Erythroblast (primary cell): ENCODE measurements at regions not wholly inside any gene's neighbourhood (a gene's known extent, or its start where the extent isn't known, plus 50 kb on each side); places are given as distances from the start of the nearest gene placed in this dataset.
"Not testable (repeated sequence)": the region's sequence is repeated elsewhere in the genome, so short reads cannot be mapped to it uniquely, and the experiment has no call there.

Experiments
- DNase-seq, 2 experiments: peaks; one replicate each; lab custom pipeline; 2025; lab: John Stamatoyannopoulos, UW
- GATA1 ChIP-seq: IDR thresholded peaks from 2 replicates; pipeline ENCODE4 v1.6.1; 2011; ENCODE audit warnings: low read depth, mild to moderate bottlenecking, control low read depth, low read length, moderate library complexity
- POLR2A ChIP-seq: IDR thresholded peaks from 2 replicates; pipeline ENCODE4 v1.6.1; 2011; ENCODE audit warnings: mild to moderate bottlenecking, low read length

GRCh38 chr5:29547236-29547865, 1646.1 kb upstream of the CDH6 start:
- no peak for TF ChIP-seq POLR2A
- TF ChIP-seq GATA1: no peak
- DNase-seq: peak in 1 of 2 experiments; percentile 20

DNA sequence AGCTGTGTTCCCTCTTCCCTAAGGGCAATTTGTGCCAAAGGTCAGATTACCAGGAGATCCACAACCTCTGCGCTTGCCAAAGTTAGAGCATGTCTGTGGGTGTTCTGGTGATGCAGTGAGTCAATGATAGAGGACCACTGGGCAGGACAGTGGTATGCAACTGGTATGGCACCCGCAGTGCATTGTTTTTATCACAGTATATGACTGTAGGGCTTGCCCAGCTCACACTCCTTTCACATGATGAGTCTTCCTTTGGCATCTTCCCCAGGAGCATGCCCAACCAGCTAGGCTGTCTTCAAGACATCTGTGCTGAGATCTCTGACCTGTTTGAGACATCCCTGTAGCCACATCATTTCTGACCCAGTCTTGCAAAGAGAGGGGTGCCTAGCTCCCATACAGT, 1650.0 kb upstream of the CDH6 start:
- TF ChIP-seq POLR2A (no peak), GATA1 (no peak)
- no peak for DNase-seq

DNA sequence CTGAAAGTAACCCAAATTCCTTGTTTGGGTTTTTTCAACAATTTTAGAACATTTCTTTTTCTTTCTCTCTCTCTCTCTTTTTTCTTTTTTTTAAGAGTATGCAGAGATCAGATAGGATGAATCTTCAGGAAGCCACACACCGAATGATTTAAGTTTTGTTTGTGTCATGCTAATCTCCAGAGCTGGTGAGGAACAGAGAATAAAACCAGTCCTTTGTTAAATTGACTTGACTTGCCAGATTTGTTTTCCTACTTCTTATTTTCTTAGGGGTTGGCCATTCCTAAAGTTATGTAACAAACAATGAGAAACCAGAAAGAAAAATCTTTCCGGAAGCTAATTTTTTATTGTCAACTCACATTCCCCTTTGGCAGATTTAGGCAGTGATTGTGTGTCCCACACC, 1669.3 kb upstream of the CDH6 start:
- no peak for DNase-seq
- TF ChIP-seq POLR2A: no peak

GRCh38 chr5:29518176-29518575, 1675.3 kb upstream of the CDH6 start:
- no peak for TF ChIP-seq GATA1
- no peak for TF ChIP-seq POLR2A
- DNase-seq: no peak

- TF ChIP-seq GATA1 (no peak), POLR2A (no peak)
- DNase-seq: no peak
These were observed 1677.3 kb upstream of the CDH6 start for GRCh38 chr5:29516224-29516623.

DNA sequence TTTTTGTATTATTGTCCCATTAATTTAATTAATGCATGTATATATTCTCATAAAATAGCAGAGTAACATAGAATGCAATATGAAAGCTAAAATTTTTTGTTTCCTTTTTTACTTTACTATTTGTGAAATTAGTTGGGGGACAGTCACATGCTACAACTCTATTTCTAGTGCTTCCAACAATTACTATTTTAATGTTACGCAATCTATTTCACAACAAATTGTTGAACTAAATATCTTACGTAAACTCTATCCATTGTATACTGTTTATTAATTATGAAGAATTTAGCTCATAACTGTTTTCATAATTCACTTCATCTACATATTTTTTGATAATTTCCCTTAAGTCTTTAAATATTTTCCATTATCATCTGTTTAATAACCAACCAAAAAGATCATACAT, 1685.4 kb upstream of the CDH6 start:
- TF ChIP-seq GATA1 (no peak), POLR2A (no peak)
- no peak for DNase-seq

DNA sequence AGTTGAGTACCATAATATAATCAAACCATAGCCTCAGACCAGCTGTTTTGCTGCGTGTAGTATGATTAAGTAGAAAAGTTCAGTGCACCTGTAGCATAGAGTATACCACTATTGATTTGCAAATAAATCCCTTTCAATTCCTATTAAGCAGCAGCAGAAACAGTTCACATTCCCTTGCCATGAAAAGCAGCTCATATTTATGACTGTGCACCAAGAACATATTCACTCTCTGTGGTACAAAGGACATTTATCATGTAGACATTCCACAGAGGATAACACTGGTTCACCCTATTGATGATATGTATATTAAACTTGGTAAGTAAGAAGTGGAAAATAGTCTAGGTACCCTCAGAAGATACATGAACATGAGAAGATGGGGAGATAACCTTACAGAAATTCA, 1689.1 kb upstream of the CDH6 start:
- TF ChIP-seq GATA1 (no peak), POLR2A (no peak)
- DNase-seq: no peak

DNA sequence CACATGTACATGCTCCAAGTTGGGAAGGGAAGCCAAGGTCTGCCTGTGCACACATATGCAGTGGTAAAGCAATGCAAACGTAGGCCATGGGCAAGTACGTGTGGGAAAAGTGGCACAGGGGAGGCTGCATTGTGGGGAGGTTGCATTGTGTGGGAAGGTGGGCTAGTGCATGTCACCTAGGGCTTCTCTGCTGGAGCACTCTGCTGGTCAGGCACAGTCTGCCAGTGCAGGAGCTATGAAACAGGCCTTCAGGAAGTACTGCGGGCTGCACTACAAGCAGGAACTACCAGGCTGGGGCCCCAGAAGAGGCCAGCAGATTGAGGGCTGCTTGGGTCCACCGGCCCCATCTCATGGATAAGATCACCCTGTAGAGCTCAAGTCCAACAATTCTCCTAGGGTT, 1694.6 kb upstream of the CDH6 start:
- no peak for TF ChIP-seq GATA1
- TF ChIP-seq POLR2A: no peak
- DNase-seq: no peak

DNA sequence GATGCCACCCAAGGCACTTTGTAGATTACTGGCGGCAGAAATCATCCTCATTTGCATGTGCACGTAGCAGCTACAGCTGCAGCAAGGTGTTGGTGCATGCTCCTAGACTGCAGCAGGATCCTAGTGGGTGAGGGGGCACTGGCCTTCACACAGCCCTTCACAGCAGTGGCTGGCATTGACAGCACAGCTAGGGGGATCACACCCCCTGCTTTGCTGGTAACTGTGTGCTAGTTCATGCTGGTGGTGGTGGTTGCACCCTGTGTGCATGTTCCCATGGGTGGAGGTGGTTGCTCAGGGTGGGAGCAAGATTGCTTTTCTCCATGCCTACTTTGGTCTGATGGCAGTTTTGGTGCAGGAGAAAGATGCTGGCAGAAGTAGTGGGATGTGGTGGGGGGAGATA, 1695.1 kb upstream of the CDH6 start:
- no peak for TF ChIP-seq GATA1
- TF ChIP-seq POLR2A: no peak
- DNase-seq: no peak

DNA sequence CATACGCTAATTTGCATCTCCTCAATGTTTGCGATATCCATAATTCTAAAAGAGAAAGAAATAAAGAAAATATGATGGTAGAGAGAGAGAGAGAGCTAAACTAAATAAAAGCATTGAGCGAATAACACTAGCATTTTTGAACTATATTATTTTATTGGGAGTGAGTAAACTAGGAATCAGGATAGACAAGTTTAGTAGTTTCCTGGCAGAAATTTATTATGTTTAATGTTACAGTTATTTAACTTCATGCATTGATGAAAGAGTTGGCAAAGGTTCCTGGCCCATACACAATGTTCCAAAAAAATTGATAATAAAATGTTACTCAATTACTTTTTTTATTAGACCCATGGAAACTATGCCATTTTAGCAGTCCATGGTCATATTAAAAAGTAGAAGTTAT, 1708.2 kb upstream of the CDH6 start:
- DNase-seq: no peak
- TF ChIP-seq GATA1 (no peak), POLR2A (no peak)

DNA sequence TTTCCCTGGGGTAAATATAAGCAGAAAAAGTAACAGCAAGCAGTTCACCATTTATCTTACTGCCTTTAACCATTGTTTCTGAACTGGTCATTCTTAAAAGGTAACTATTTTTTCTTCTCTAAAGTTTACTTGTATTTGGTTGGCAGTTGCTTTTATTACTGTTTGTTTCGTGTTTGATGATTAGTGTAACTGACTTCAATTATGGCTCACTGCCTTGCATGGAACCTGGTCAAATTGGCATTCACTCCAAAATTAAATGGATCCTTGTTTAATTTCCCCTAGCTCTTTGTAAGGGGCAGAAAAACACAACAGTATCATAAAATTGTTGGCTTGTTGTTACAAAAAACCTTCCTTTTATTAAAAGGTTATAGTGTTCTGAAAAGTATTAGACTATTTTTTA, 1723.9 kb upstream of the CDH6 start:
- TF ChIP-seq POLR2A (no peak), GATA1 (no peak)
- DNase-seq: no peak

DNA sequence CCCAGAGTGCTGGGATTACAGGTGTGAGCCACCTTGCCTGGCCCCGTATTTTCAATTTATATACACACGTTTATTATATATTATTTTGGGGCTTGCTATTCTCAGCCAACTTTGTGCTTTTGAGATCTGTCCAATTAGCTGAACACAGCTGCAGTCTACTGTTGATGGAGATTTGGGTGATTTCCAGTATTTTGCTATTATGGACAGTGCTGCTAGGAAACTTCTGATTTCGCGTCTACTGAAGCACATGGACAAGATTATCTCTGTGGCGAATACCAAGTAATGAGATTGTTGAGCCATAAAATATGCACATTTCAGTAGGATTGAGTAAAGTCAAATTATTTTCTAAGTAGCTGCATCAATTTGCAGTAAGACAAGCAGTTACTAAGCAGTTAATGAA, 1731.2 kb upstream of the CDH6 start:
- DNase-seq: no peak
- no peak for TF ChIP-seq GATA1
- no peak for TF ChIP-seq POLR2A

GRCh38 chr5:29460971-29461559, 1732.4 kb upstream of the CDH6 start:
- TF ChIP-seq POLR2A (no peak), GATA1 (no peak)
- no peak for DNase-seq

DNA sequence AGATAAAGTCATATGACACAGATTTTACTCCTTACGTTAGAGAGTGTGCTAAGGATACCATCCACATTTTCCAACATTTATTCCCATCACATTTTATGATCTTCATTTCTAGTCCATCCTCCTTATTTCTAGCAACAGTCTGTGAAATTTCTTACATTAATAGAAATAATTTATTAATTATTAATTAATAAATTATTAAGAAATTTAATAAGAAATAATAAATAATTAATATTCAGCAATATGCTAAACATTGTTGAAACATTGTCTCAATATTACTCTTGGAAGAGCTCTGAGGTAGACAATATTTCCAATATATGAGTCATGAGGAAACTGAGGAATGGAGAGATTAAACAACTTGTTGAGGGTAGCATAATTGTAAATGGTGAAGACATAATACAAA, 1742.5 kb upstream of the CDH6 start:
- DNase-seq: not testable (repeated sequence)

GRCh38 chr5:29414681-29415080, 1778.8 kb upstream of the CDH6 start:
- DNase-seq: no peak
- TF ChIP-seq GATA1 (no peak), POLR2A (no peak)
